A673 (cell line): ENCODE measurements at regions not wholly inside any gene's neighbourhood (a gene's known extent, or its start where the extent isn't known, plus 50 kb on each side); places are given as distances from the start of the nearest gene placed in this dataset.

Source experiments
- BruUV-seq: library from RNA; stranded (reverse); fragments of 400-500 nt; replicated peaks from 2 replicates; lab custom pipeline; 2021; lab: Mats Ljungman, UMichigan
- CTCF ChIA-PET: fragments of 300-600 bp; sonication (Branson Sonifier 250); formaldehyde crosslinking; loops from one replicate; lab custom pipeline; 2022; ENCODE audit warnings: antibody characterized with exemption; lab: Charles Lee
- POLR2A ChIA-PET: fragments of 300-600 bp; sonication (Branson Sonifier 250); formaldehyde crosslinking; loops from one replicate; lab custom pipeline; 2022; ENCODE audit warnings: antibody characterized with exemption; ENCODE audit not compliant: low non-redundant PET; lab: Charles Lee
- DNase-seq: peaks from one replicate; pipeline ENCODE4 v3.0.0-alpha.2; 2015; ENCODE audit warnings: low spot score
- H3K27ac ChIP-seq: fragments of 200-600 bp; sonication (generic); 2 replicates; pipeline ENCODE4 v1.5.1; 2016; ENCODE audit warnings: mixed run types, low read depth, mild to moderate bottlenecking, mixed read lengths, antibody characterized with exemption, low read length; ENCODE audit not compliant: poor library complexity, severe bottlenecking
- H3K27me3 ChIP-seq: fragments of 200-600 bp; sonication (generic); replicated peaks from 2 replicates; pipeline ENCODE4 v1.6.1; 2017; ENCODE audit warnings: mixed run types, low read depth, mild to moderate bottlenecking, mixed read lengths, antibody characterized with exemption, low read length; ENCODE audit not compliant: insufficient read depth, poor library complexity
- H3K36me3 ChIP-seq: fragments of 200-600 bp; sonication (generic); 2 replicates; pipeline ENCODE4 v1.6.1; 2016; ENCODE audit warnings: mixed run types, mild to moderate bottlenecking, mixed read lengths, antibody characterized with exemption, low read length; ENCODE audit not compliant: insufficient read depth, poor library complexity, severe bottlenecking
- H3K4me1 ChIP-seq: fragments of 200-600 bp; sonication (generic); 2 replicates; pipeline ENCODE4 v1.6.1; 2017; ENCODE audit warnings: mixed run types, mild to moderate bottlenecking, mixed read lengths, antibody characterized with exemption, low read length; ENCODE audit not compliant: insufficient read depth, poor library complexity, severe bottlenecking
- H3K4me3 ChIP-seq: fragments of 200-600 bp; sonication (generic); 2 replicates; pipeline ENCODE4 v1.5.1; 2016; ENCODE audit warnings: low read depth, mixed run types, mild to moderate bottlenecking, mixed read lengths, low read length; ENCODE audit not compliant: poor library complexity, severe bottlenecking
- H3K9me3 ChIP-seq: fragments of 200-600 bp; sonication (generic); 2 replicates; pipeline ENCODE4 v1.6.1; 2016; ENCODE audit warnings: mixed run types, low read depth, mild to moderate bottlenecking, mixed read lengths, antibody characterized with exemption, low read length; ENCODE audit not compliant: poor library complexity, severe bottlenecking
- EZH2 ChIP-seq: fragments of 200-600 bp; sonication (generic); IDR thresholded peaks from 2 replicates; pipeline ENCODE4 v1.6.1; 2017; ENCODE audit warnings: borderline replicate concordance, low read depth, mild to moderate bottlenecking, mixed read lengths, antibody characterized with exemption, low read length; ENCODE audit not compliant: poor library complexity, severe bottlenecking
- intact Hi-C: fragments of 100-400 bp; cut with micrococcal nuclease; formaldehyde crosslinking; loops from one replicate; pipeline ENCODE4 v1.10.0; 2022; ENCODE audit not compliant: unreplicated experiment
- TF ChIP-seq, protein P1 (sequence below): fragments of 300-800, 200-600 bp; sonication (generic); conservative IDR thresholded peaks from 2 replicates; pipeline ENCODE4 v1.5.1; 2017; ENCODE audit warnings: low read depth, mild to moderate bottlenecking, antibody characterized with exemption, low read length, moderate library complexity, mixed read lengths

DNA sequence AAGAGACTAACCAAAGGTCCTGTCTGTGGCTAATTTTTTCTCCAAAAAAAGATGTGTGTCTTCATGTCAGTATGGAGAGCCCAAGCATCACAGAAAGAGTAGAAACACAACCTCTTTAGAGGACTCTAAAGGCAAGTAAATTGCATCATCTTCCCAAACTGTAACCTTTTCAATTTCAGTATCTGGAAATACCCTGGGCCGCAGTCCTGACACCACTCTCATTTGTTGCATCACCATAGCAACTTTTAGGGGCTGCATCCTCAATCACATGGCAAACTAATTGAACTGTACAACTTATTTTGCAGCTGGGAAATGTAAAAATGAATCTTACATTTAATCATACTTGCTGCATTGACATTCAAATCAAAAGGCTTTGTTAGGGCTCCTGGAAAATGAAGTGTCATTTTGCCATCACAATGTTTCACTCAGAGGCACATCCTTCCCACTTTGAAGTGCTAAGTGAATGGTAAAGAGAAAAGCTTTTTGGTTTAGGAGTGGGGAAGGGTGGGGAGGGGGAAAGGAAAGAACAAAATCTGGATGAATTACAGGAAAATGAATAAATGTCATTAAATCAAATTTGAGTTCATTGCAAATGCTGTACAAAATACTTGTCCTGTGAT, 60.6 kb upstream of the GRIA1 start:
- BruUV-seq = no TSS peak
- TF ChIP-seq, protein P1, sequence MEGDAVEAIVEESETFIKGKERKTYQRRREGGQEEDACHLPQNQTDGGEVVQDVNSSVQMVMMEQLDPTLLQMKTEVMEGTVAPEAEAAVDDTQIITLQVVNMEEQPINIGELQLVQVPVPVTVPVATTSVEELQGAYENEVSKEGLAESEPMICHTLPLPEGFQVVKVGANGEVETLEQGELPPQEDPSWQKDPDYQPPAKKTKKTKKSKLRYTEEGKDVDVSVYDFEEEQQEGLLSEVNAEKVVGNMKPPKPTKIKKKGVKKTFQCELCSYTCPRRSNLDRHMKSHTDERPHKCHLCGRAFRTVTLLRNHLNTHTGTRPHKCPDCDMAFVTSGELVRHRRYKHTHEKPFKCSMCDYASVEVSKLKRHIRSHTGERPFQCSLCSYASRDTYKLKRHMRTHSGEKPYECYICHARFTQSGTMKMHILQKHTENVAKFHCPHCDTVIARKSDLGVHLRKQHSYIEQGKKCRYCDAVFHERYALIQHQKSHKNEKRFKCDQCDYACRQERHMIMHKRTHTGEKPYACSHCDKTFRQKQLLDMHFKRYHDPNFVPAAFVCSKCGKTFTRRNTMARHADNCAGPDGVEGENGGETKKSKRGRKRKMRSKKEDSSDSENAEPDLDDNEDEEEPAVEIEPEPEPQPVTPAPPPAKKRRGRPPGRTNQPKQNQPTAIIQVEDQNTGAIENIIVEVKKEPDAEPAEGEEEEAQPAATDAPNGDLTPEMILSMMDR = no peak
- no peak for TF ChIP-seq EZH2
- no peaks in the 10 kb centered on the region for H3K4me1 ChIP-seq
- no peaks in the 10 kb centered on the region for H3K9me3 ChIP-seq
- no peak overlapping the region for H3K4me3 ChIP-seq
- no peak for DNase-seq
- ChIA-PET CTCF (no interaction called here), POLR2A (no interaction called here)
- H3K27me3 ChIP-seq = peaks cover 6% of the 10 kb centered on the region
- H3K36me3 ChIP-seq = no peaks in the 10 kb centered on the region
- intact Hi-C loops = no loop called here
- H3K27ac ChIP-seq = no peak overlapping the region

DNA sequence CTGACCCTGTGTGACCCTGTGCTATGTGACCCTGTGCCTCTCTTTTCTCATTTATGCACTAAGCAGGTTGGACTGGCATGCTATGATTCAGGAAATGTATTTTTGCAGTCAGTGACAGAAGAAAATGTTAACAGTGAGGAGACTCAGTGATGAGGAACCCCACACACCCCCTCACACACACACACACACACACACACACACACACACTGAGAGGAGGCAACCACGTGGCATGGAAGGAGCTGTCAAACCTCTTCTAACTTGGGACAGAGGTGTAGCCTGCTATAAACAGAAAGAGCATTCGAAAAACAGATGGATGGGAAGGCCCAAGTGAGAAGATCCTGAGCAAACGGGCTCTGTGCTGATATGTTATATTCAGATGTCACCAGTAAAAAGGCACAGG, 57.9 kb upstream of the GRIA1 start:
- no peak for TF ChIP-seq EZH2
- TF ChIP-seq, protein P1 = no peak
- Histone ChIP-seq H3K27ac (no peak overlapping the region), H3K4me1 (no peaks in the 10 kb centered on the region), H3K4me3 (no peak overlapping the region), H3K36me3 (no peaks in the 10 kb centered on the region), H3K27me3 (peaks cover under 1% of the 10 kb centered on the region), H3K9me3 (no peaks in the 10 kb centered on the region)
- DNase-seq = no peak
- POLR2A ChIA-PET = no interaction called here
- intact Hi-C loops = no loop called here
- BruUV-seq = no TSS peak
- CTCF ChIA-PET = no interaction called here

DNA sequence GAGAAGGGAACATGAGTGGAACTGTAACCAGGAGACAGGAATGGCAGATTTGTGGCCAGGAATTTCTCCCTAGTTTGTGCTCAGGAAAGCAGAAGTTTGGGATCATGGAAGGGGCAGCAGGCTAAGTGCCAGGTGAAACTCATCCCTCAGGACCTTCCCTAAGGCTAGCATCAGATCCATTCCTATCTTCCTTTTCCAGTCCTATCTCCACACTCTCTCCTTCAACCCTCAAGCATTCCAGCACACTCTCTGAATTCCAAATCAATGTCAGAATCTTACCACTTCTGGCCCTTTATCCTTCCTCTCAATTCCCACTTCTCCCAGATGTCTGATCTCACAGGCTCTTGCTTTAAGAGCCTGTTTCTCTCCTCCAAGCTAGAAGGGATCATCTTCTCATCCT, 53.2 kb upstream of the GRIA1 start:
- H3K27me3 ChIP-seq = no peaks in the 10 kb centered on the region
- TF ChIP-seq, protein P1 = no peak
- no peak for TF ChIP-seq EZH2
- BruUV-seq = no TSS peak
- H3K36me3 ChIP-seq = no peaks in the 10 kb centered on the region
- no peaks in the 10 kb centered on the region for H3K4me1 ChIP-seq
- POLR2A ChIA-PET = no interaction called here
- H3K9me3 ChIP-seq = no peaks in the 10 kb centered on the region
- no peak for DNase-seq
- intact Hi-C loops = no loop called here
- CTCF ChIA-PET = no interaction called here
- no peak overlapping the region for H3K4me3 ChIP-seq
- H3K27ac ChIP-seq = no peak overlapping the region
